HCT116 (cell line): ENCODE measurements at regions not wholly inside any gene's neighbourhood (a gene's known extent, or its start where the extent isn't known, plus 50 kb on each side); places are given as distances from the start of the nearest gene placed in this dataset.

Experiments
- ATAC-seq: fragments of 200-7000 bp; cut with Tn5 transposase; 2 replicates; pipeline ENCODE4 v1.9.1; 2020; ENCODE audit warnings: mild to moderate bottlenecking, moderate library complexity
- BruUV-seq: library from RNA; stranded (reverse); fragments of 400-500 nt; replicated peaks from 2 replicates; lab custom pipeline; 2021; lab: Mats Ljungman, UMichigan
- CTCF ChIA-PET: fragments of 300-600 bp; sonication (Branson Sonifier 250); formaldehyde crosslinking; loops from one replicate; lab custom pipeline; 2021; ENCODE audit warnings: antibody characterized with exemption; lab: Charles Lee
- POLR2A ChIA-PET: fragments of 300-600, 350-600 bp; sonication (Branson Sonifier 250); formaldehyde crosslinking; loops from one replicate; lab custom pipeline; 2021; ENCODE audit warnings: antibody characterized with exemption; lab: Charles Lee
- RAD21 ChIA-PET, 2 experiments: fragments of 300-600 bp; sonication (Branson Sonifier 250); formaldehyde crosslinking; loops; one replicate each; lab custom pipeline; 2023; ENCODE audit warnings: low total read pairs in 2 of 2; ENCODE audit not compliant: uncharacterized antibody in 2 of 2, unreplicated experiment in 2 of 2, low non-redundant PET in 1 of 2; lab: Charles Lee
- DNase-seq: peaks from one replicate; pipeline ENCODE4 v3.0.0-alpha.2; 2010; ENCODE audit warnings: low read depth, low spot score
- H2AFZ ChIP-seq: fragments of 200-600 bp; shearing (Covaris generic), sonication (generic); 2 replicates; pipeline ENCODE4 v1.6.1; 2017; ENCODE audit warnings: low read depth, mixed run types, mixed read lengths, antibody characterized with exemption, low read length; ENCODE audit not compliant: poor library complexity, severe bottlenecking
- H3K27ac ChIP-seq: 2 replicates; pipeline ENCODE4 v1.5.1; 2012; ENCODE audit warnings: low read depth, low read length
- H3K27me3 ChIP-seq: fragments of 200-600 bp; sonication (generic); 2 replicates; pipeline ENCODE4 v1.6.1; 2016; ENCODE audit warnings: mixed run types, low read length, mixed read lengths; ENCODE audit not compliant: insufficient read depth
- H3K36me3 ChIP-seq, 2 experiments: fragments of 200-500 bp in 1 of 2; fragments of 200-600 bp in 1 of 2; sonication (Bioruptor generic) in 1 of 2; sonication (generic) in 1 of 2; 2 replicates each; pipeline versions ENCODE4 v1.5.1 to v1.6.1; 2014 to 2016; ENCODE audit warnings: low read length in 2 of 2, inconsistent platforms in 1 of 2, mixed read lengths in 1 of 2, mixed run types in 1 of 2; ENCODE audit not compliant: insufficient read depth in 2 of 2, control insufficient read depth in 1 of 2
- H3K4me1 ChIP-seq, 2 experiments: fragments of 200-600 bp in 1 of 2; sonication (generic) in 1 of 2; 2 replicates each; pipeline versions ENCODE4 v1.5.1 to v1.6.1; 2012 to 2017; ENCODE audit warnings: low read length in 2 of 2, inconsistent platforms in 1 of 2, mild to moderate bottlenecking in 1 of 2, mixed read lengths in 1 of 2, mixed run types in 1 of 2, moderate library complexity in 1 of 2; ENCODE audit not compliant: insufficient read depth in 2 of 2, control insufficient read depth in 1 of 2
- H3K4me2 ChIP-seq: fragments of 200-600 bp; sonication (generic); 2 replicates; pipeline ENCODE4 v1.6.1; 2017; ENCODE audit warnings: mixed run types, low read length, mixed read lengths
- H3K4me3 ChIP-seq, 2 experiments: fragments of 200-600 bp in 1 of 2; sonication (generic) in 1 of 2; replicated peaks in 1 of 2; 2 replicates each; pipeline ENCODE4 v1.5.1; 2011 to 2016; ENCODE audit warnings: low read length in 2 of 2, control low read depth in 1 of 2, low read depth in 1 of 2, mild to moderate bottlenecking in 1 of 2, mixed read lengths in 1 of 2, mixed run types in 1 of 2
- H3K79me2 ChIP-seq: fragments of 200-600 bp; sonication (generic); 2 replicates; pipeline ENCODE4 v1.6.1; 2017; ENCODE audit warnings: mild to moderate bottlenecking, mixed run types, low read length, moderate library complexity, mixed read lengths; ENCODE audit not compliant: insufficient read depth
- H3K9ac ChIP-seq: fragments of 200-600 bp; sonication (generic); 2 replicates; pipeline ENCODE4 v1.6.1; 2016; ENCODE audit warnings: low read length, mixed read lengths
- H3K9me2 ChIP-seq: fragments of 200-600 bp; sonication (generic), shearing (Covaris generic); 2 replicates; pipeline ENCODE4 v1.6.1; 2017; ENCODE audit warnings: mixed run types, mild to moderate bottlenecking, moderate library complexity; ENCODE audit not compliant: insufficient read depth
- H3K9me3 ChIP-seq, 2 experiments: fragments of 200-500 bp in 1 of 2; fragments of 200-600 bp in 1 of 2; sonication (Bioruptor generic) in 1 of 2; sonication (generic) in 1 of 2; 2 replicates each; pipeline ENCODE4 v1.6.1; 2014 to 2017; ENCODE audit warnings: low read length in 2 of 2, mixed read lengths in 2 of 2, inconsistent platforms in 1 of 2, low read depth in 1 of 2, mild to moderate bottlenecking in 1 of 2, mixed run types in 1 of 2, moderate library complexity in 1 of 2; ENCODE audit not compliant: control insufficient read depth in 1 of 2, insufficient read depth in 1 of 2
- H4K20me1 ChIP-seq: fragments of 200-600 bp; sonication (generic), shearing (Covaris generic); 2 replicates; pipeline ENCODE4 v1.6.1; 2017; ENCODE audit warnings: mixed run types, mild to moderate bottlenecking, moderate library complexity; ENCODE audit not compliant: insufficient read depth
- CBX3 ChIP-seq: IDR thresholded peaks from 2 replicates; pipeline ENCODE4 v1.6.1; 2012; ENCODE audit warnings: low read depth
- CTCF ChIP-seq, 3 experiments: fragments of 200-600 bp in 1 of 3; sonication (generic) in 1 of 3; IDR thresholded peaks in 2 of 3; conservative IDR thresholded peaks in 1 of 3; 2 replicates each; pipeline ENCODE4 v1.5.1; 2012 to 2017; ENCODE audit warnings: low read depth in 2 of 3, low read length in 2 of 3, antibody characterized with exemption in 1 of 3, borderline replicate concordance in 1 of 3, control low read depth in 1 of 3, mild to moderate bottlenecking in 1 of 3, mixed read lengths in 1 of 3, mixed run types in 1 of 3, moderate library complexity in 1 of 3; ENCODE audit not compliant: insufficient read depth in 1 of 3
- ELF1 ChIP-seq: IDR thresholded peaks from 2 replicates; pipeline ENCODE4 v1.6.1; 2012; ENCODE audit warnings: low read depth, borderline replicate concordance
- EZH2 ChIP-seq: fragments of 200-600 bp; sonication (generic); IDR thresholded peaks from 2 replicates; pipeline ENCODE4 v1.6.1; 2017; ENCODE audit warnings: antibody characterized with exemption, mixed run types
- FOSL1 ChIP-seq: IDR thresholded peaks from 2 replicates; pipeline ENCODE4 v1.6.1; 2012; ENCODE audit warnings: low read depth
- POLR2A ChIP-seq: IDR thresholded peaks from 2 replicates; pipeline ENCODE4 v1.7.0; 2011; ENCODE audit warnings: borderline replicate concordance; ENCODE audit not compliant: insufficient read depth, insufficient read length; ENCODE audit errors: extremely low read depth
- POLR2AphosphoS5 ChIP-seq: IDR thresholded peaks from 2 replicates; pipeline ENCODE4 v1.6.1; 2011; ENCODE audit warnings: mild to moderate bottlenecking, low read depth, low read length, moderate library complexity
- SIN3A ChIP-seq: IDR thresholded peaks from 2 replicates; pipeline ENCODE4 v1.6.1; 2012; ENCODE audit warnings: low read depth
- TCF7L2 ChIP-seq: IDR thresholded peaks from 2 replicates; pipeline ENCODE4 v1.7.0; 2011; ENCODE audit warnings: borderline replicate concordance, inconsistent platforms; ENCODE audit not compliant: insufficient read depth, insufficient read length; ENCODE audit errors: extremely low read depth
- YY1 ChIP-seq: IDR thresholded peaks from 2 replicates; pipeline ENCODE4 v1.6.1; 2011; ENCODE audit warnings: low read length, low read depth, moderate library complexity, mild to moderate bottlenecking; ENCODE audit not compliant: insufficient replicate concordance; ENCODE audit errors: extremely low read depth
- ZFX ChIP-seq: fragments of 450-650 bp; IDR thresholded peaks from 2 replicates; pipeline ENCODE4 v1.6.1; 2017
- ZNF274 ChIP-seq: fragments of 200-500 bp; sonication (Bioruptor generic); IDR thresholded peaks from 2 replicates; pipeline ENCODE4 v1.6.1; 2014; ENCODE audit warnings: mild to moderate bottlenecking, low read depth, low read length, inconsistent platforms
- intact Hi-C: fragments of 100-400 bp; cut with micrococcal nuclease; formaldehyde crosslinking; loops from 2 replicates; pipeline ENCODE4 v1.10.0; 2022
- TF ChIP-seq, protein P1 (sequence below): IDR thresholded peaks from 2 replicates; pipeline ENCODE4 v1.6.1; 2012

DNA sequence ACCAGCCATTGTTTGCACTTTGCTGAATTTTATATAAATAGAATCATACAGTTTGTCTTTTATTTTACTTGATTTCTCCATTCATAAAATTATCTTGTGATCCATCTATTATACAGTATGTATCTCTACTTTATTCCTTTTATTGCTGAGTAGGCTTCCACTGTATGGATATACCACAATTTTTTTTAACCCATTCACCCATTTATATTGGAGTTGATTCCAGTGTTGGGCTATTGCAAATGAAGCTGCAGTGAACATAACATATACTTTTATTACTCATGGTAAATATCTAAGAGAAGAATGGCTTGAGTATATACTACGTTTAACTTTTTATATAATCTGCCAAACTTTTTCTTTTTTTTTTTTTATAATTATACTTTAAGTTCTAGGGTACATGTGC is 463.6 kb downstream of the ETNK1 start:
- no peaks in the 10 kb centered on the region for H3K27me3 ChIP-seq
- H3K9ac ChIP-seq: no peak overlapping the region
- CTCF ChIA-PET: no interaction called here
- no peaks in the 10 kb centered on the region for H3K9me2 ChIP-seq
- H3K79me2 ChIP-seq: no peaks in the 10 kb centered on the region
- intact Hi-C loops: no loop called here
- H3K27ac ChIP-seq: no peak overlapping the region
- H4K20me1 ChIP-seq: no peaks in the 10 kb centered on the region
- H2AFZ ChIP-seq: no peak overlapping the region
- DNase-seq (no peak), ATAC-seq (no peak)
- H3K4me2 ChIP-seq: no peak overlapping the region
- no peaks in the 10 kb centered on the region for H3K36me3 ChIP-seq
- no peak overlapping the region for H3K4me3 ChIP-seq
- H3K9me3 ChIP-seq: no peaks in the 10 kb centered on the region
- no peaks in the 10 kb centered on the region for H3K4me1 ChIP-seq
- RAD21 ChIA-PET: no interaction called here
- POLR2A ChIA-PET: no interaction called here
- no peak for TF ChIP-seq POLR2A
- TF ChIP-seq ZFX: no peak
- TF ChIP-seq SIN3A: no peak
- no peak for TF ChIP-seq FOSL1
- no peak for TF ChIP-seq CTCF (IDR thresholded peaks at IDR 0.05 in 2 of 3, conservative IDR thresholded peaks at IDR 0.05 in 1 of 3; ENCODE audit: borderline replicate concordance in 1 of 3, insufficient read depth in 1 of 3, low read depth in 2 of 3, low read length in 2 of 3)
- TF ChIP-seq, protein P1, sequence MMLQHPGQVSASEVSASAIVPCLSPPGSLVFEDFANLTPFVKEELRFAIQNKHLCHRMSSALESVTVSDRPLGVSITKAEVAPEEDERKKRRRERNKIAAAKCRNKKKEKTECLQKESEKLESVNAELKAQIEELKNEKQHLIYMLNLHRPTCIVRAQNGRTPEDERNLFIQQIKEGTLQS: no peak
- TF ChIP-seq TCF7L2: no peak
- TF ChIP-seq POLR2AphosphoS5: no peak
- TF ChIP-seq ZNF274: no peak
- no peak for TF ChIP-seq ELF1
- no peak for TF ChIP-seq CBX3
- no peak for TF ChIP-seq EZH2
- TF ChIP-seq YY1: no peak
- no TSS peak for BruUV-seq
